ENCODE measurements at regions not wholly inside any gene's neighbourhood (a gene's known extent, or its start where the extent isn't known, plus 50 kb on each side); places are given as distances from the start of the nearest gene placed in this dataset.

- POLR2A ChIA-PET = no interaction called here
- intact Hi-C loops (cut with micrococcal nuclease) = no loop called here
- Mint-ChIP-seq H3K9me3 (ENCODE audit: unreplicated experiment) (no peaks in the 10 kb centered on the region), H3K27ac (ENCODE audit: low read depth, unreplicated experiment) (no peak overlapping the region), H3K4me1 (ENCODE audit: insufficient read depth, unreplicated experiment) (peaks cover 4% of the 10 kb centered on the region), H3K27me3 (ENCODE audit: insufficient read depth, unreplicated experiment) (peaks cover 92% of the 10 kb centered on the region), H3K4me3 (ENCODE audit: unreplicated experiment) (no peak overlapping the region), H3K36me3 (ENCODE audit: insufficient read depth, unreplicated experiment) (no peaks in the 10 kb centered on the region)
- no peak for DNase-seq (ENCODE audit: unreplicated experiment)
- CTCF ChIA-PET = interaction anchor here (0.5 to 0.6 kb wide), 2 partner anchors 22 to 574 kb away, joined by 3 to 4 read pairs; no protein-coding TSS in a partner anchor
- TF ChIP-seq CTCF (IDR thresholded peaks at IDR 0.05; ENCODE audit: unreplicated experiment) = no peak
- BruUV-seq (replicated peaks) = no TSS peak
Measured at GRCh38 chr7:16063716-16064675, 357.3 kb downstream of the CRPPA start.

- H3K27me3 Mint-ChIP-seq (ENCODE audit: insufficient read depth, unreplicated experiment) = peaks cover 84% of the 10 kb centered on the region
- no peak for DNase-seq (ENCODE audit: unreplicated experiment)
- no peak overlapping the region for H3K4me3 Mint-ChIP-seq (ENCODE audit: unreplicated experiment)
- no peaks in the 10 kb centered on the region for H3K9me3 Mint-ChIP-seq (ENCODE audit: unreplicated experiment)
- CTCF ChIA-PET = interaction anchor here (1.4 kb wide), 1 partner anchor 8 kb away, joined by 4 read pairs; no protein-coding TSS in a partner anchor
- intact Hi-C loops (cut with micrococcal nuclease) = no loop called here
- BruUV-seq (replicated peaks) = no TSS peak
- no peaks in the 10 kb centered on the region for H3K36me3 Mint-ChIP-seq (ENCODE audit: insufficient read depth, unreplicated experiment)
- POLR2A ChIA-PET = no interaction called here
- no peak for TF ChIP-seq CTCF (IDR thresholded peaks at IDR 0.05; ENCODE audit: unreplicated experiment)
- H3K27ac Mint-ChIP-seq (ENCODE audit: low read depth, unreplicated experiment) = no peak overlapping the region
- peaks cover 4% of the 10 kb centered on the region for H3K4me1 Mint-ChIP-seq (ENCODE audit: insufficient read depth, unreplicated experiment)
Measured at GRCh38 chr7:16063221-16063620, 358.1 kb downstream of the CRPPA start.

- intact Hi-C loops (cut with micrococcal nuclease) = no loop called here
- no peak overlapping the region for H3K27ac Mint-ChIP-seq (ENCODE audit: low read depth, unreplicated experiment)
- CTCF ChIA-PET = interaction anchor here (1.4 kb wide), 1 partner anchor 9 kb away, joined by 4 read pairs; no protein-coding TSS in a partner anchor
Measured at GRCh38 chr7:16062269-16062668, 359.1 kb downstream of the CRPPA start.

More at GRCh38 chr7:16062269-16062668, 359.1 kb downstream of the CRPPA start:
- no peak for TF ChIP-seq CTCF (IDR thresholded peaks at IDR 0.05; ENCODE audit: unreplicated experiment)
- H3K27me3 Mint-ChIP-seq (ENCODE audit: insufficient read depth, unreplicated experiment) = peaks cover 78% of the 10 kb centered on the region
- DNase-seq (ENCODE audit: unreplicated experiment) = peak; percentile 12
- BruUV-seq (replicated peaks) = no TSS peak
- POLR2A ChIA-PET = interaction anchor here (0.5 kb wide), 1 partner anchor 755 kb away, joined by 3 read pairs; no protein-coding TSS in a partner anchor
- H3K9me3 Mint-ChIP-seq (ENCODE audit: unreplicated experiment) = no peaks in the 10 kb centered on the region
- H3K36me3 Mint-ChIP-seq (ENCODE audit: insufficient read depth, unreplicated experiment) = peaks cover 1% of the 10 kb centered on the region
- H3K4me3 Mint-ChIP-seq (ENCODE audit: unreplicated experiment) = no peak overlapping the region
- H3K4me1 Mint-ChIP-seq (ENCODE audit: insufficient read depth, unreplicated experiment) = peaks cover 3% of the 10 kb centered on the region
